Endothelial cell of umbilical vein (primary cell): ENCODE measurements at regions not wholly inside any gene's neighbourhood (a gene's known extent, or its start where the extent isn't known, plus 50 kb on each side); places are given as distances from the start of the nearest gene placed in this dataset.

ENCODE experiments used
- BruUV-seq: library from RNA; stranded (reverse); fragments of 400-500 nt; replicated peaks from 2 replicates; lab custom pipeline; 2021; lab: Mats Ljungman, UMichigan
- CTCF ChIA-PET: fragments of 300-600, 350-600 bp; sonication (Branson Sonifier 250); formaldehyde crosslinking; loops from one replicate; lab custom pipeline; 2021; ENCODE audit warnings: antibody characterized with exemption, inconsistent platforms; lab: Charles Lee
- POLR2A ChIA-PET: fragments of 300-600, 350-600 bp; sonication (Branson Sonifier 250); formaldehyde crosslinking; loops from one replicate; lab custom pipeline; 2021; ENCODE audit warnings: antibody characterized with exemption, inconsistent platforms; lab: Charles Lee
- DNase-seq: peaks from one replicate; pipeline ENCODE4 v3.0.0-alpha.2; 2011; ENCODE audit warnings: low read depth, low spot score
- FAIRE-seq: peaks from 2 replicates; lab custom pipeline; 2011; peaks lifted over from hg19 to GRCh38; lab: Jason Lieb, UNC
- H2AFZ ChIP-seq: 2 replicates; pipeline ENCODE4 v1.6.0; 2012; ENCODE audit warnings: low read depth, low read length, control low read depth, inconsistent platforms
- H3K27ac ChIP-seq: 2 replicates; pipeline ENCODE4 v1.5.1; 2011; ENCODE audit warnings: low read depth, mild to moderate bottlenecking, control low read depth, low read length, moderate library complexity; ENCODE audit not compliant: insufficient read depth
- H3K27me3 ChIP-seq, 2 experiments: 2 replicates each; pipeline versions ENCODE4 v1.6.0 to v1.6.1; 2011; ENCODE audit warnings: low read length in 2 of 2, mixed read lengths in 1 of 2; ENCODE audit not compliant: control insufficient read depth in 2 of 2, insufficient read depth in 2 of 2
- H3K36me3 ChIP-seq, 2 experiments: 2 replicates in 1 of 2; 3 replicates in 1 of 2; pipeline ENCODE4 v1.5.1; 2011; ENCODE audit warnings: low read length in 2 of 2, mild to moderate bottlenecking in 1 of 2, moderate library complexity in 1 of 2; ENCODE audit not compliant: control insufficient read depth in 2 of 2, insufficient read depth in 2 of 2; ENCODE audit errors: extremely low read depth in 1 of 2
- H3K4me1 ChIP-seq: 3 replicates; pipeline ENCODE4 v1.5.1; 2011; ENCODE audit warnings: mild to moderate bottlenecking, low read length; ENCODE audit not compliant: control insufficient read depth, insufficient read depth; ENCODE audit errors: extremely low read depth
- H3K4me2 ChIP-seq: 2 replicates; pipeline ENCODE4 v1.6.1; 2011; ENCODE audit warnings: low read length, control low read depth, mixed read lengths; ENCODE audit not compliant: insufficient read depth
- H3K4me3 ChIP-seq, 3 experiments: fragments of 200-600 bp in 1 of 3; sonication (generic), shearing (Covaris generic) in 1 of 3; replicated peaks in 1 of 3; 2 replicates each; pipeline ENCODE4 v1.5.1; 2011 to 2016; ENCODE audit warnings: control low read depth in 3 of 3, low read length in 3 of 3, mild to moderate bottlenecking in 2 of 3, inconsistent platforms in 1 of 3, low read depth in 1 of 3, moderate library complexity in 1 of 3; ENCODE audit not compliant: insufficient read depth in 1 of 3
- H3K79me2 ChIP-seq: 2 replicates; pipeline ENCODE4 v1.6.0; 2012; ENCODE audit warnings: low read length, inconsistent platforms; ENCODE audit not compliant: control insufficient read depth, insufficient read depth
- H3K9ac ChIP-seq: replicated peaks from 2 replicates; pipeline ENCODE3; 2011; ENCODE audit warnings: low read length, control low read depth; ENCODE audit not compliant: insufficient read depth; ENCODE audit errors: extremely low read depth
- H3K9me1 ChIP-seq: replicated peaks from 3 replicates; pipeline ENCODE4 v1.6.0; 2011; ENCODE audit warnings: mild to moderate bottlenecking, low read length; ENCODE audit not compliant: control insufficient read depth, insufficient read depth; ENCODE audit errors: extremely low read depth
- H3K9me3 ChIP-seq: replicated peaks from 2 replicates; pipeline ENCODE4 v1.5.1; 2012; ENCODE audit warnings: low read length, inconsistent platforms; ENCODE audit not compliant: control insufficient read depth, insufficient read depth
- H4K20me1 ChIP-seq: replicated peaks from 2 replicates; pipeline ENCODE3; 2011; ENCODE audit warnings: mild to moderate bottlenecking, low read length; ENCODE audit not compliant: control insufficient read depth, insufficient read depth; ENCODE audit errors: extremely low read depth
- EZH2 ChIP-seq: IDR thresholded peaks from 2 replicates; pipeline ENCODE4 v1.6.1; 2012; ENCODE audit warnings: borderline replicate concordance, low read depth, mild to moderate bottlenecking, moderate library complexity, low read length, inconsistent platforms; ENCODE audit not compliant: severe bottlenecking
- FOS ChIP-seq: IDR thresholded peaks from 2 replicates; pipeline ENCODE4 v1.6.1; 2011; ENCODE audit warnings: mild to moderate bottlenecking, low read length, moderate library complexity, borderline replicate concordance; ENCODE audit not compliant: insufficient read depth
- GATA2 ChIP-seq: IDR thresholded peaks from 2 replicates; pipeline ENCODE4 v1.7.0; 2011; ENCODE audit warnings: low read depth, mild to moderate bottlenecking, moderate library complexity, mixed read lengths, low read length; ENCODE audit not compliant: insufficient read length, insufficient read depth
- JUN ChIP-seq: IDR thresholded peaks from 2 replicates; pipeline ENCODE4 v1.6.1; 2011; ENCODE audit warnings: borderline replicate concordance, low read depth; ENCODE audit not compliant: insufficient read length, insufficient read depth
- MYC ChIP-seq: IDR thresholded peaks from one replicate; pipeline ENCODE4 v1.6.1; 2011; ENCODE audit warnings: mild to moderate bottlenecking, low read depth, low read length
- POLR2AphosphoS5 ChIP-seq: IDR thresholded peaks from 2 replicates; pipeline ENCODE4 v1.6.1; 2012; ENCODE audit warnings: low read depth, mild to moderate bottlenecking, control low read depth, low read length, moderate library complexity; ENCODE audit not compliant: insufficient read depth
- dilution Hi-C: fragments of 300-500 bp; cut with MboI; formaldehyde crosslinking; loops from one replicate; pipeline ENCODE4 v1.15.0; 2019; ENCODE audit warnings: low sequenced_read_pairs; ENCODE audit not compliant: extremely low pct_ligation_motif_present
- intact Hi-C: fragments of 100-400 bp; cut with micrococcal nuclease; formaldehyde crosslinking; loops from one replicate; pipeline ENCODE4 v1.10.0; 2022
- TF ChIP-seq, protein P1 (sequence below): IDR thresholded peaks from 2 replicates; pipeline ENCODE4 v1.6.1; 2011; ENCODE audit not compliant: insufficient read depth, insufficient read length
- TF ChIP-seq, protein P2 (sequence below), 2 donors: IDR thresholded peaks; 1 replicate in 1 of 2; 2 replicates in 1 of 2; pipeline ENCODE4 v1.5.1; 2011; ENCODE audit warnings: low read length in 2 of 2, mild to moderate bottlenecking in 2 of 2, moderate library complexity in 2 of 2, control low read depth in 1 of 2, inconsistent platforms in 1 of 2, low read depth in 1 of 2; ENCODE audit not compliant: insufficient read depth in 1 of 2; ENCODE audit errors: extremely low read depth in 1 of 2

DNA sequence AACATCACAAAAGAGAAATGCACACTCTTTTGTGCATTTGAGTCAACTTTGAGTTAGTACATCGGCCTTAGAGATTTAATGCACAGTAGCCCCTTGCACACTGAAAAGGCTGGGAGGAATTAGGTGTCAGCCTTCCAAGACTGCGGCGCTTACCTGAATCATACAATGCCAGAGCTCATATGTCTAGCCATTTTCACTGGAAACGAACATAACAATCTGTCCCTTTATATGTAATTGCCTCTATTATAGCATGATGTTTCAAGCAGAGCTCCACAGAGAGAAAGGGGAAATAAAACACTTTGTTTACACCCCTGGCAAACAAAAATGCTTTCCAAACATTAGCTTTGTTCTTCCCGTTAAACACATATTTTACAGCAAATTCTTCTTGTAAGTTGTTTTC is 315.7 kb upstream of the SLCO3A1 start:
- H3K27me3 ChIP-seq, result no peaks in the 10 kb centered on the region
- no peak overlapping the region for H3K9ac ChIP-seq
- intact Hi-C loops (no loop called here), dilution Hi-C loops (no loop called here)
- ChIA-PET POLR2A (no interaction called here), CTCF (no interaction called here)
- BruUV-seq, result no TSS peak
- no peaks in the 10 kb centered on the region for H3K4me1 ChIP-seq
- H3K9me3 ChIP-seq, result no peaks in the 10 kb centered on the region
- FAIRE-seq (no peak), DNase-seq (no peak)
- no peaks in the 10 kb centered on the region for H3K9me1 ChIP-seq
- no peaks in the 10 kb centered on the region for H3K36me3 ChIP-seq
- no peak overlapping the region for H2AFZ ChIP-seq
- TF ChIP-seq EZH2 (no peak), MYC (no peak), FOS (no peak), GATA2 (no peak), POLR2AphosphoS5 (no peak), JUN (no peak)
- TF ChIP-seq, protein P1, sequence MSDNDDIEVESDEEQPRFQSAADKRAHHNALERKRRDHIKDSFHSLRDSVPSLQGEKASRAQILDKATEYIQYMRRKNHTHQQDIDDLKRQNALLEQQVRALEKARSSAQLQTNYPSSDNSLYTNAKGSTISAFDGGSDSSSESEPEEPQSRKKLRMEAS, result no peak
- TF ChIP-seq, protein P2, sequence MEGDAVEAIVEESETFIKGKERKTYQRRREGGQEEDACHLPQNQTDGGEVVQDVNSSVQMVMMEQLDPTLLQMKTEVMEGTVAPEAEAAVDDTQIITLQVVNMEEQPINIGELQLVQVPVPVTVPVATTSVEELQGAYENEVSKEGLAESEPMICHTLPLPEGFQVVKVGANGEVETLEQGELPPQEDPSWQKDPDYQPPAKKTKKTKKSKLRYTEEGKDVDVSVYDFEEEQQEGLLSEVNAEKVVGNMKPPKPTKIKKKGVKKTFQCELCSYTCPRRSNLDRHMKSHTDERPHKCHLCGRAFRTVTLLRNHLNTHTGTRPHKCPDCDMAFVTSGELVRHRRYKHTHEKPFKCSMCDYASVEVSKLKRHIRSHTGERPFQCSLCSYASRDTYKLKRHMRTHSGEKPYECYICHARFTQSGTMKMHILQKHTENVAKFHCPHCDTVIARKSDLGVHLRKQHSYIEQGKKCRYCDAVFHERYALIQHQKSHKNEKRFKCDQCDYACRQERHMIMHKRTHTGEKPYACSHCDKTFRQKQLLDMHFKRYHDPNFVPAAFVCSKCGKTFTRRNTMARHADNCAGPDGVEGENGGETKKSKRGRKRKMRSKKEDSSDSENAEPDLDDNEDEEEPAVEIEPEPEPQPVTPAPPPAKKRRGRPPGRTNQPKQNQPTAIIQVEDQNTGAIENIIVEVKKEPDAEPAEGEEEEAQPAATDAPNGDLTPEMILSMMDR (IDR thresholded peaks at IDR 0.05; ENCODE audit: extremely low read depth in 1 of 2, insufficient read depth in 1 of 2, low read depth in 1 of 2, low read length in 2 of 2), result no peak
- H3K79me2 ChIP-seq, result no peaks in the 10 kb centered on the region
- no peak overlapping the region for H3K4me2 ChIP-seq
- no peaks in the 10 kb centered on the region for H4K20me1 ChIP-seq
- H3K27ac ChIP-seq, result no peak overlapping the region
- H3K4me3 ChIP-seq, result no peak overlapping the region
